Stimulated activated CD4-positive, alpha-beta T cell treated with anti-CD3 and anti-CD28 coated beads, Interleukin-4, amount 100 ng/mL, for 1 hour (primary cell): ENCODE measurements at regions not wholly inside any gene's neighbourhood (a gene's known extent, or its start where the extent isn't known, plus 50 kb on each side); places are given as distances from the start of the nearest gene placed in this dataset.

Experiments
- DNase-seq: peaks from one replicate; pipeline ENCODE4 v3.0.0-alpha.2; 2020

DNA sequence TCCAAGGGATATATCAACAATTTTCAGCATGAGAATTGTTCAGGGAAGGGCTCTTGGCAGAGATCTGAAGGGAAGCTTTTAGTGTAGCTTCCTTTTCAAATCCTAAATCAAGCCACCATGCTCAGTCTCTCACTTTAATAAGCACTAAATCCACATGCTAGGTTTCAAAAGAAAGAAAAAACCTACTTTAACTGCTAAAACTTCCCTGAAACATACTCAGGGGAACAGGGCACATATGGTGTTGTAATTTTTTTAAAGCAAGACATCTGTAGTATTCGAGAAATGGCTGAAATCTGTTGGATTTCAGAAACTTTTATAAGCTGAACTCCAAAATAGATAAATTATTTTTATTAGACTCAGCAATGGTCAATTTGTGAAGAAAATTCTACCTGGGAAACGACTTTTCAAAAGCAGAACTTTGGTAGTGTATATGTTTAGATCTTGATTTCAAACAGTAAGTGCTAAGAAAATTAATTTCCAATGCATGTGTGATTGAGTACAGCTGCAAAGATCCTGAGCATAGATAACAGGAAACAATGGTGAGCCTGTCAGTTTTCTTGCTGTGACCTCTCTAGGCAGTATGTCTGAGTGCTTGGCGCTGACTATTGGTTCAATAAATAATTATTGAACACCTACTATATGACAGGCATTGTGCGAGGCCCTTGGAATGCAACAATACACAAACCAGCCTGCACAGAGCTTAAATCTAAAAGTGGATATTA lies 804.5 kb upstream of the SOX9 start:
- DNase-seq = no peak

DNA sequence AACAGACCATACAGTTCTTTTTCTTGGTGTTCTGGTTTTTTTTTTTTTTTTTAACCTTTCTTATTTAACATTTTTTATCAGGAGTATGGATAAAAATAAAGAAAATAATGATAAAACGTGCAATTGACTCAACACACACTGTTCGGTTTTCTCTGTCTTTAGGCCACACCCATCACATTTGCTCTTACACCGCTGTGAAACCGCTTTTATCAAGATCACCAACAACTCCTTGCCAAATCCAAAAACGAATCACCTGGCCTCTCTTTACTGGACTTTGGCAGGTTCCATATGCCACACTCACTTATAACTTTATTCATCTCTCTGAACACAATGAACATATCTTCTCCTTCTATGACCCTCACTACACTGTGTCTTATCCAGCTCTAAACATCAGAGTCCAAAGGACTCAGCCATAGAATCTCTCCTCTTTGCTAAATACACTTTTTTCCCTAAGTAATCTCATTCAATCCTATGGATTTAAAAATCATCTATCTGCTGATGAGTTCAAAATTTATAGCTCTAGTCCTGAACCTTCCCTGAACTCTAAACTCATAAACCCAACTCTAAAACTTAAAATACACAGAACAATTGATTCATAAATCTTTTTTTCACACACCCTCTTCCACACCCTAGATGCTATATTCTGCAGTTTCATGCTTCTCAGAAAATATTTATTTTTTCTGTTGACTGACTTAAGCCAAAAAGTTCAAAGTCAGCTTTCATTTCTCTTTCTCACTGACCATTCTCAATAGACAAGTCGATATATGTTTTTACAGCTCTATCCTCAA lies 800.6 kb upstream of the SOX9 start:
- DNase-seq = no peak

DNA sequence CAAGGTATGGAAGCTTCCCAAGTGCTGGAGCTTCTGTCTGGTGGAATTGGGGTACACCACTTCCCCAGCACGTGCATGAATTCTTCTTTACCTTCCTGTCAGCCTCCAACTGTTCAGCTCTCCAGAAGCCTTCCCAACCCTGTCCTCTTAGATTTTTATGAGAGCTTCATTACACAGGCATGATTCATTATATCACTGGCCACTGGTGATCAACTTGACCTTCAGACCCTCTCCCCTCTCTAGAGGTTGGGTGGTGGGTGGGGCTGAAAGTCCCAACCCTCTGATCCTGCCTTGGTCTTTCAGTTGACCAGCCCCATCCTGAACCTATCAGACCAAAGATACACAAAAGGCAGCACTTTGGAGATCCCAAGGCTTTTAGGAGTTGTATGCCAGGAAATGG lies 795.7 kb upstream of the SOX9 start:
- DNase-seq = no peak

DNA sequence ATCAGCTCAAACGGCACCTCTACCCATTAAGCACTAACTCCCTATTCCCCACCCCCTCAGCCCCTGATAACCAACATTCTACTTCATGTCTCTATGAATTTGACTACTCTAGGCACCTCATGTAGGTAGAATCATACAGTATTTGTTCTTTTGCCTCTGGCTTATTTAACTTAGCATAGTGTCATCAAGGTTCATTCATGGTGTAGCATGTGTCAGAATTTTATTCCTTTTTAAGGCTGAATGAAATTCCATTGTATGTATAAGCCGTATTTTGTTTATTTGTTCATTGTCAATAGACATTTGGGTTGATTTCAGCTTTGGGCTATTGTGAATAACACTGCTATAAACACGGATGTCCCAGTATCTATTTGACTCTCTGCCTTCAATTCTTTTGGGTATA lies 794.9 kb upstream of the SOX9 start:
- no peak for DNase-seq

DNA sequence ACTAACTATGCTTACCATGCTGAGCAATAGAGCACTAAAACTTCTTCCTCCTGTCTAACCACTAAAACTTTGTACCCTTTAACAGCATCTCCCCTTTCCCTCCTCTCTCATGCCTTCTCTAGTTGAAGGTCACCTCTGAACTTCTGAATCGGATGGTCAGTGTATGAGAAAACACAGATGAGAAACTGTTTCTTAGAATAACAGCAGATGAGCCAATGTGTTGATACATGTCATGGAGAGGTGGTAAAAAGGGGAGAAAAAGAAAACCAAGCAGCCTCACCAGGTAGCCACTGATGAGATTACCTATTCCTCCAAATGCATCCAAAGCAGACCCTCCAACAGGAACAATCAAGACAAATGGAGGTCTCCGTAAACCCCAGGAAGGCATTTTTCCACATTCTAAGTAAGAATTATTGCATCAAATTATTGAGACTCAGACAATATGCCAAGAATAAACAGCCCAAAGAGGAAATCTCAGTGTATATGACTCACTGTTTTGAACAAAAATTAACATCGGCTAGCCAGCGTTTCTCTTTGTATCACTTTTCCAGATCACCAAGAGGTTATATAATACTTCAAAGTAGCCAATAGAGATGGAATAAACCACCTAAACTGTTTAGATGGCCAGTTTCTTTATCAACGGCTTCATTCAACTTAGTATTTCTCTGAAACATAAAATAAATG lies 793.3 kb upstream of the SOX9 start:
- no peak for DNase-seq

DNA sequence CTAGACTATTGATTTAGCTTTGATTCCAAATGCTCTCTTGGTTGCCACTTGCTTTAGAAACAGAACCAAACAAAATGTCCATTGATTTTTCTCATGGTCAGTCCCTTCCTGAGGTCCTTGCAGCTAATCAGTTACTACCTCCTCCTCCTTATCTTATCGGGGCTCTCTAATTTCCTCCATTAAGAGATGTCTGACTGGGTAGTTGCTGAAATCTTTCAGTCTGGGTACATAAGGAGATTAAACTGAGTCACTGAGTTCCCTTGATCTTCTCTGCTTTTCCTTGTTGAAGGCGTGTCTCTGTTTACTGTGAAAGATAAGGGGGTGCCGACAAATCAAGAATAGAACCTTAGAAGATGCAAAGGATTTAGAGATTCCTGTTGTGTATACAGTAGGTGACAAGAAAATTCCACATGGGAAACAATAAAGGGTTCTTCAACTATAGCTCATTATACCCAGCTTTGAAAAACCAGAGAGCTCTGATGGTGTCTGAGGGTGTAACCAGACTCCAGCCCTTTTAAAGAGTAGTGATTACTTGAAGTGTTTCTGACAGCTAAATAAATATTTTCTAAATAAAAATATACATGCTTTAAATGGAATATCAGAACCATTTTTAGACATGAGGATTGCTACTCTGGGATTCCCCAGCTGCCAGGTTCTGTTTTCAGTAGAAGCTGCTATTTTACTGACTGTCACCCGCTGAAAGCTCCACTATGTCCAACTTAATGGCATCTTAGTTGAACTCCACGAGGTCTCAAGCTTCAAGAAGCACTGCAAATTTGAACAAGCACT lies 791.3 kb upstream of the SOX9 start:
- DNase-seq = no peak

DNA sequence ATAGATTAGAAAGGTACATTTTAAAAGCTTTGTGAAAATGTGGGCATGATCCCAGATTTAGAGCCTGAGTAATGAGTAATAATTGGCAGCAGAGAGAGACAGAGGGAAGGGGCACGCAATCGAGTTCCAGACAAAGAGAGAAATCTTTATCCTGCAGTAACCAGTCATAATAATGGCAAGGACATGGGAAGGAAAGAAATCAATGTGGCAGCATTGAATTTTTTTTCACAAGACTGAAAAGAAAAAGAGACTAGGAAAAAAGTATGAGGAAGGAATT lies 790.8 kb upstream of the SOX9 start:
- DNase-seq = no peak

DNA sequence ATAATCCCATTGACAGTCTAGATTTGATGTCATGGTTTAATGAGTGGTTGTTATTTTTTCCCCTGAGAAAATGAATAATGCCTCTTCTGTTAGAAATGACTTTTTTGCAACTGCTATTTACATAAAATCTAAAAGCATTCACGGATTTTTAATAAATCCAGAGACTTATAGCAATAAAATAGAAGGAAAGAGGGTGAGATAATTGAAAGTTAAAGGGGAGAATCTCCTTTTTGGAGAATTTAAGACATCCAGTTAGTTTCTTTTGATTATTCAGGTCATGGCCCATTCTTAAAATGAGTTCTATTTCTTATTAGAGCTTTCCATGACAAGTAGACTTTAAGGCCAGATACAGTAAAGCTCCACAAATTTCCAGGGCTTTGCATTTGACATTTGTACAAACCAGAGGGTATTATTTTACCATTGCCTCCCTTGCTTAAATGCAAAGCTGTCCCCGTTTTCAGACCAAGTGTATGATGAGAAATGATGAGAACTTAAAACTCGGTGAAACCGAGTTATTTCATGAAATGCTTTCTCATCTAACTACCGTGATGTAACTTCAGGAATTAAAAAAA lies 789.0 kb upstream of the SOX9 start:
- DNase-seq = no peak

DNA sequence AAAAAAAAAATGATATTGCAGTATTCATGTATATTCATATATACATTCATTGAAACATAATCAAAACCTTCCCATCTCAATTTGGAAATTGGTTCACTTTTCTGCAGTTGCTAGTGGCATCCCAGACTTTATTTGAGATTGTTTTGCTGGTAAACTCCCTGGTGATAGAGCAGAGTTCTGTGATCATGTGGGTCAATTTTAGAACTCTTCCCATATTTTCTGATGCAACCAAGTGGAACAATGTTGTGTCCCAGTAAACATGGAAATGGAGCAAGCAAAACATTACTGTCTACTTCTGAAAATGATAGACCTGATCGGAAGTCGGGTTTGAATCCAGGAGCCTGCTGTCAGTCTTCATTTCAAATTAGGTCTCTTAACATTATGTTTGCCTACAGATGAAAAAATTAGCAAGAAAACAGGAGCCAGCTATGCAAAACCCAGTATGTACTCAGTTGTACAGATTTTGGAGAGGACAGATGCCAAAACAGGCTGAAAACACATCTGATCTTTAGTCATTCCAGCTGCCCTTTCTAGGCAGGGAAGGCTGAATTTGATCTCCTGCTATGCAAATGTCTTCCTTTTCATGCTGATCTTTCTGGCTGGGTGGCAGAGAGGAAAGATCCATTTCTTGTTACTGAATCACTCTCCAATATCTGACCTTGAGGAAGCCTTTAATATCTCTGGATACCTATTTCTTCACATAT lies 786.6 kb upstream of the SOX9 start:
- DNase-seq = no peak

DNA sequence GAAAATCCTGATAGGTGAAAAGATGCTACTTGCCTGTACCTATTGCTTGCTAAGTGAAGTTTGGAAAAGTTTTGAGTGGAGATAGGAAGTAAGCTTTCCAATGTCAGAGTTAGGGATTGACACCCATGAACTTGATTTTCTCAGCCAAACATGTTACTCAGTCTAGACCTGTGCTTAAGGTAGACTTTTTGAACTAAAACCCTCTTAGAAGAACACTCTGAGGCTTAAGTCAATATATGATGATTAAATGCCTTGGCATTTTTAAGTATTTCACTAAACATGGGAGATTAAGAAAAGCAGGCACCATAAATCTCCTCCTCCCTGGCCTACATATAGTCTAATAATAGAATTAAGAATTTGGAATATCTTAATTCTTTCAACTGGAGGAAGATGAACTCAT lies 785.6 kb upstream of the SOX9 start:
- no peak for DNase-seq

DNA sequence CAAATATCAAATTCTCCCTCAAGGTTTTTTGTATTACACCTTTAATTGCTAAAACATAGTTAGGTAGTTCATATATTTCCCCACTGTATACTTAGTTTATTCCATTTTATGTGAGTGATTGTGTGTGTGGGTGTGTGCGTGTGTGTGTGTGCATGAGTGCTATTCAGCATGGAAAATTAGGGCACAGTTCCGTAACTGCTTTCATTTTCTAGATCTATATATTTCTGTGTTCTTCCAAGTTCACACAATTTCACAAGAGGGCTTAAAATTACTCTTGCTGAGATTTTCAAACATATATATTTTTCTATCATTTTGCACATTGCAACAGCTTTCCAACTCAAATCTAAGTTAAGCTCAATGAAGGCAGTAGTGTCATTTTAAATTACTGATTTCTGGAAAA lies 782.9 kb upstream of the SOX9 start:
- DNase-seq = no peak

DNA sequence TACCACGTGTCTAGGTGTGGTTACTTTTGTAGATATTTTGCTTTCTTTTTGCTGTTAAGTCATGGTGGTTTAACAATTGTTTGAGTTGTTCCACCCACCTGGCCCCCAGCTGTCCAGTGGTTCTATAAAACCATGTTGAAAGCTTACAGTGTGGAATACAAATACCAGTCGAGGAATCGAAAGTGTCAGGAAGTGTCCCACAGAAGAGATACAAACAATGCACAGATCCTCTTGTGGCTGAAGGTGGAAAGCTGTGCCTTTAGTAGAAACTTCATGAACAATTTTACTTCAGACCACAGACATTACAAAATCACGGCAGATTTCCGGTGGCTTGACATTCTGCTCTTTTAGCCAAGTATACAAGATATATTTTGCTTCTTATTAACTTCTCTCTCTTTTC lies 782.4 kb upstream of the SOX9 start:
- DNase-seq = no peak

DNA sequence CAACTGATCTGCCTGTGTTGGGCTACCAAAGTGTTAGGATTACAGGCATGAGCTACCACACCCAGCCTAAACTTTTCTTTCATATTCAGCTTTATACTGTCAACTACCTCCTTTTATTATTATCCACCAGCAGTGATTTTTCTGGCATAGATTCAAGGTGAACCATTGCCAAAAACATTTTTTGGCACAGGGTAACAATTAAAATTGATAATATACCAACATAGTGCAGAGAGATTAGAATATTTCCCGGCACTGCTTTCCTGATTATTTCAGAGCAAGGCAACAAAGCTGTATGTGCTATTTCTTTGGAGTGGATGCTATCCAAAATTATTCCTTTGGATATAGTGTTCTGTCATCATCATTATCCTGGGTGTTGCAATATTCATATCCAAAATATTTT lies 781.6 kb upstream of the SOX9 start:
- DNase-seq = no peak

DNA sequence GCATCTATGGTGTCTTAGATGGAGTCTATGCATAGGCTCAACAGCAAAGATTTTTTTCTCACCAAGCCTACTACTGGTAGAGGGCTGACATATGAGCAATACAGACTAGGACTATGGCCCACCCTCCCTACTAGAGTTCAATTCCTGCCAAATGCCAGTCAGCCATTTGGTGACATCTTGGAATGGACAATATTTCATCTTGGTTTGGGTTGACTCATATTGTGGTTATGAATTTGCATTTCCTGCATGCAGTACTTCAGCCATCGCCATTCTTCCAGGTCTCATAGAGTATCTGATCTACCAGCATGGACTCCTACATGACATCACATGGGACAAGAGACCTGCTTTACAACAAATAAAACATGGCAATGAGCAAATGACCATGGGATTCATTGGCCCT lies 778.1 kb upstream of the SOX9 start:
- DNase-seq = no peak

DNA sequence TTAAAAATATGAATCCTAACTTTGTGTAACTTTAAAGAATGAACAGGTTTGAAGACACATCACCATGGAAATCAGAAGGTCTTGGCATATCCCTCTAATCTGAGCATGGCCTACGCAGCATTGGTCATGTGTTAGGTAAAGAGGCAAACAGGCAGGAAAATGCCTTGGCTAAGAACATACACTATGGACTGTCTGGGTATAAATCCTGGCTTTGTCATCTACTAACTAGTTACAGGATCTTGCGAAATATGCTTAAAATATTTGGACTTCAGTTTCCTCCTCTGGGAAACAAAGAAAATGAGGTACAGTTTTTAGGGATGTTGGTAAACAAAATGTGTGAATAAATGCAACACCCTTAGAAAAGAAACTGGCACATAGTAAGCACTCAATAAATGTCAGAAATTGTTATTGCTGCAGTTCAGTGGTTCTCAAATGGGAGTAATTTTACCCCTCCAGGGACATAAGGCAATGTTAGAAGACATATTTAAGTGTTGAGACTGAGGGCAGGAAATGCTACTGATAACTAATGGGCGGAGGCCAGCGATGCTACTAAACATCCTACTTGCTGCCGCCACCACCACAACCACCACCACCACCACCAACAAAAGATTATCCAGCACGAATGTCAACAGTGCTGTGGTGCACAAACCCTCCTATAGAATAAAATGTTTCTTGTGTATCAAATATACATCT lies 770.8 kb upstream of the SOX9 start:
- no peak for DNase-seq

DNA sequence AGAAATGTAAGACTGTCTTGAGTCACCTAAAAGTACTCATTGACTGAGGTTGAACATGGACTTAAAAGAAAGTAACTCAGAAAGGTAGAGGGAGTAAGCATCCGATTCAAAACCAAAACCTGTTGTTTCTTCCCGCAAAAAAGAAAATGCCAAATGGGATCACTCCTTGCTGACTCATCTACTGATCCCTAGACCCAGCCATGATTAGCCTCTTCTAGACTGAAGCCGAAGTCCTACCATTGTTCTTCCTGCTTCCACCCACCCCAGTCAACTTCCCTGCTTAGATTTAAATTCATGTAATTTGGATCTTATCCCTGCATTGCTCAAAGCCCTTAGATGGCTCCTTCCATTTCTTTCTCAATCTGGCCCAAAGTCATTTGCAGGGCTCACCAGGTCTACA lies 760.5 kb upstream of the SOX9 start:
- no peak for DNase-seq

DNA sequence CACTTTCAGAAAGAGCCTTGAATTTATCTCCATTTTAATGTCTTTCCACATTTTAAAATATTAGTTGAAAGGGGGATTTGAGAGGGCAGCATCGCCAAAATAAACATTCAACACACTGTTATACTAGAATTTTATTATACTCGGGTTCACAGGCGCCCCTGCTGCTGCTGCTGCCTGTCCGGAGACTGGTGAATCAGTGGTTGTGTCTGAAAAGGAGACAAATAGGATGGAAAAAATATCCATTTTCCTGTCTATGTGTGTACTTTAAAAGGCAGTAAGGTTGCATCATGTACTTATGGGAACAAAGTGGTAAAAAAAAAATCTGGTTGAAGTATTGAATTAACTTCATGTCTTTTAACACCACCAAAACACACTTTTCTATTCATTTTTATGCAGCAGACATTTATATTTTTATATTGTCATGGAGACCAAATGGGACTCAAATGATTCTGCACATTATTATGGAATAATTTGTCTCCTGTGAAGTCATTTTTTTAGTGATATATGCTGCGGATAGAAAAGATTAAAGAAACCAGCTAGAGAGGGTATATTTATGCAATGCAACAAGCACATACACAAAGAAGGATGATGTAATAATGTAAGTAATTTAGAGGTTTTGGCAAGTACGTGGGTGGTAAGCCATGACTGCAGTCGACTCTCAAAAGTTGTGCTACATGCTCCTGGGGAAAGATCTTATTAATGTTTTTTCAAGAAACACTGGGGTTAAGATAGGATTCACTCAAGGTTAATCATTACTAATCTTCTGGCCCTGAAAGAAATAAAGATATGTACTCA lies 759.0 kb upstream of the SOX9 start:
- no peak for DNase-seq

DNA sequence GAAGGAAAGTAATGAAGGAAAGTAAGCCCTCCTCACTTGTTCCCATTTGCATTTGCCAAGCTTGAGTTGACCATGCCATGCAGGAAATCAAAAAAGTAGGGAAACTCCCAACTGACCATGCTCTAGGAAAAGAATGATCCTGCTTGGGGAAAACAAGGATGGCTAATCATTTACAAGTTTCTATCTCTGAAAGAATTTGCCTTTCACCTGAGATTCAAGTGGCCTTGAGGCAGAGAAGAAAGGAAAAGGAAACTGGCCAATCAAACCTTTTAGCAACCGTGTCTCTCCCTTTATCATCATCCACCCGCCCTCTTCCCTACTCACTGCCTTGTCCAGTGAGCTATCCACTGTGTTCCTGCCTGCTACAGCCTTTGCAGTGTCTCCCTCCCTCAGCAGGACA lies 757.2 kb upstream of the SOX9 start:
- no peak for DNase-seq

DNA sequence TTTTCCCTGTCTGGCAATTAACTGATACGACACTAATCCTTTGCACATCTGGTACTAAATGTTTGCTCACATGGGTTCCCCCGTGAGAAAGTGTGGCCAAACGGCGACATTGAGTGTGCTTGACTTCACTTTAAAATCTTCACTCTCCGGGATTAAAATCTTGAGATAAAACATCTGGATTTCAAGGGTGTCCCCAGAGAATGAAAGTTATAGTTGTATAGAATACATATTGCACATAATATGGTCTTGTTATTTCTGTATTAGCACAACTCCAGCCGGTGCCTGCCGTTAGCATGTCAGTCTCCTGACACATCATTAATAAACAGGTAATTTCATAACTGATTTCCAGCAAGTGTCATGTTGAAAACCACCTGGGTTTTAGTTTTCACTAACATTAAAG lies 749.0 kb upstream of the SOX9 start:
- no peak for DNase-seq

DNA sequence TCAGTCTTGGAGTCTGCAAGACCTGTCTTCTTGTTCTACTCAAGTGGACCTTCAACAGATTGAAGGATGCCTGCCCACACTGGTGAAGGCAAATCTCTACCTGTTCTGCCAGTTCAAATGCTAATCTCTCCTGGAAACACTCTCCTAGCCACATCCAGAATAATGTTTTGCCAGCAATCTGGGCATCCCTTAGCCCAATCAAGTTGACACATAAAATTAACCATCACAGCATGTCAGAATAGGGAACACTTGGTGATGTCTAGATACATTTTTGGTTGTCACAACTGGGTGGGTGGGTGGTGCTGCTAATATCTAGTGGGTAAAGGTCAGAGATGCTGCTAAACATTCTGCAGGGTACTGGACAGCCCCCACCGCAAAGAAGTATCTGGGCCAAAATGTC lies 744.9 kb upstream of the SOX9 start:
- DNase-seq = no peak

DNA sequence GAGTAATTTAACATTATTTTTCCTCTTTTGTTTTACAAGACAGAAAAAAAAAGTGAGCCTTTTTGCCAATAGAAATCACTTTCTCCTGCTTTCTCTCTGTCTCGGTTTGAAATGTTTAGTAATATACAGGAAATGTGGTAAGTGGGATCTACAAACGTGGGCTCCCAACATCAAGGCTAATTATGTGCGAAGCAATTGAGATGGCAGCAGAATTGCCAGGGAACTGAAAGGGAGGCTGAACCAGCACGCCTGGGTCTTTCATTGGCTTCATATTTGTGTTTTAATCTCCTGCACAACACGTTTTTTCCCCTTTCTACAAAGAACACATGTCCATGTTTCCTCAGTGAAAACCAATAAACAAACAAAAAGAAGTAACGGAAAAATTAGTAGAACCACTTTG lies 743.9 kb upstream of the SOX9 start:
- no peak for DNase-seq
